HG03439 (cell line): ENCODE measurements at regions not wholly inside any gene's neighbourhood (a gene's known extent, or its start where the extent isn't known, plus 50 kb on each side); places are given as distances from the start of the nearest gene placed in this dataset.

Experiments
- ATAC-seq: cut with Tn5 transposase; IDR thresholded peaks from one replicate; pipeline ENCODE4 v1.9.1; 2021; ENCODE audit warnings: mild to moderate bottlenecking, moderate library complexity; ENCODE audit not compliant: unreplicated experiment

DNA sequence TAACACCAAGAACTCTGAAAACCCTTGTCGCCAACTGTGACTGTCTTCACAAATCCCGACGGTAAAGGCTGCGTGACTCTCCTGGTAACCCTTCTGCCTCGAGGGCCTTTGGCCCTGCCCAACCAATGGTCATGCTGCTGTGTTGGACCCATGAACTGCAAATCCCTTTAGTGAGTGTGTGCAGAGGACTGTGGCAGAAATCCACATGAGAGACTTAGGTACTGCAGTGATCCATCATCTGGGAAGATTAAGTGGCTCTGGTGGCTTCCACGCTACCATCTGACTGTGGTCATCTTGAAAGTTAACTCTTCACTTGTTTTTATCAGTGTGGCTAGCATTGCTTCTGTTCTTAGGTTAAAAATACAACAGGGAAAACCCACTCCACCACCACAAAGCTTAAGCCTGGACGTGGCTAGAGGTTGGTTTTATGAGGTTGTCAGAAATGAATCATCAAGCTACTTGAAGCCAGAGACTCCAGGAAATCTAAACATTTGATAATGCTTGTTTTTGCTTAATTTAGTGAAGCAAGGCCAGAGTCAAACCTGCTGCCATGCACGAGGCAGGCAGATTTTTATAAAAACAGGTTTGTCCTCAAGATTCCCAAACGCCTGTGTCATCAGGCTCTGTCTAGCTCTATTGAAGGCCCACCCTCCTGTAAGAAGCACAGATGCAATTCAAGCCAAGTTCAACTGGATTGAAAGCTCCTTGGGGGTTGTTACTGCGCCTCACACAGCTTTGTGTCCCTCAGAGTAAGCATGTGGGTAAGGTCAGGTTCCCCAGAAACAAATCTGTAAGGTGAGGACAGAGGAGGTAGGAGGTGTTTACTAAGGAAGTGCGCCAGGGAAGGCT lies 52.7 kb upstream of the ERCC6L2 start:
- ATAC-seq, result peak; percentile 84

DNA sequence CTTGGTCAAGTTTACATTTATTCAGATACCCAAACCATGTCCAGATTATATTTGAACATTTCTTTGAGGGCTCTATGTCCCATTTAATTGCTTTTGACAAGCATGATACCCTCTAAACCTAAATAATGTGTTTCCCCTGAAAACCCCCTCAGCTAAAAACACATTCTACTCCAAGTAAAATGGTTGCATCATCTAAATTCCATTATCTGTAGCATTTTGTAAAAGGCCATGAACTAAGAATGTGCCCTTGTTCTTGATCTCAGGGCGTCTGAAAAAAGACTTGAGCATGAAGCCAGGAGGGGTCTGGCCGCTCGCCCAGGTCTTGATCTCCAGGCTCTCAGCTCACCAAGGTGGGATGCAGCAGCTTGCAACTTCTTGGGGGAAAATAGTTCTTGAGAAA lies 53.5 kb upstream of the ERCC6L2 start:
- no peak for ATAC-seq

DNA sequence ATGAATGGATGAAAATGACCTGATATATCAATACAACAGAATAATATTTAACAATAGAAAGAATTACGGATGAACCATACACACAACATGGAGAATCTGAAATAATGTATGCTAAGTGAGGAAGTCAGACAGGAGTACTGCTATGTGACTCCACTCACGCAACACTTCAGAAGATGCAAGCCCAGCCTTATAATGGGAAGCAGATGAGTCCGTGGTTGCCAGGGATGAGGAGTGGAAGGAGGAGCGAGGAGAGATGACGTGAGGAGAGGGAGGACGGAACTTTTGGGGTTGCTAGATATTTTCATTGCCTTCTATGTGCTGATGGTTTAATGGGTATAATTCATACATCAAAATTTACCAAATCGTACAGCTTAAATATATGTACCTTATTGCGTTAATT lies 55.4 kb upstream of the ERCC6L2 start:
- ATAC-seq, result no peak

DNA sequence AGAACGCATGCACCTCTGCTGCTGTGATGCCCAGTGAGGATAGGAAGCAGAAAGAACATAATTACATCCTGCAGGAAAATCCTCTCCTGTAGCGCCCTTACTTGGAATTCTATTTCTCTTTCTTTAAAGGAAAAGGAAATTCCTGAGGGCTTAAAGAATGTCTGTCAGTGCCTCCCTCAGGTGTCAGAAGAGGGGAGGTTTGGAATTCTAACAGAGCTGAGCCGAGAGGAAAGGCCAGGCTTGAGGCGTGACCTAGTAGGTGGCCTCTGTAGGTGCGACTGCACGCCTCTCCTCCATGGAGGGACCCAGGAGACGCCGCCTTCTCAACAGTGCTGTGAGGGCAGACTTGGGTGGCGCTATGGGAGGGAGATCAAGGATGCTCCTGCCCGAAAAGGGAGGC lies 55.9 kb upstream of the ERCC6L2 start:
- ATAC-seq, result no peak

DNA sequence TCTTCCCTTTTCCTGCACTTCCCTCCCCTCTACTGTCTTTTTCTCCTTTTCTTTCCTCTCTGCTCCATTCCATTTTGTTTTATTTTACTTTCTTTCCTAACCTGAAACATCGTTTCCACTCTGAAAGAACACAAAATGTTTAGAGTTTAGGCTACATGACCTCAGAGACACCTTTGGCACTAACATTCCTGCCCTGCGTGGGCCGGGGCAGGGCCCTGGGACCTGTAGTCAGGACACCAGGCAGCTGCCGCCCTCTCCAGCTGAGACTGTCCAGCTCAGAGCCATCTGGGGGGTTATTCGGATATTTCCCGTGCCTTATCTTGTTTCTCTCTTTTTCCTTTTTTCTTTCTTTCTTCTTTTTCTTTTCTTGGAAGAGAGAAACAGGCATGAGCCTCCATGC lies 58.3 kb upstream of the ERCC6L2 start:
- ATAC-seq, result no peak

DNA sequence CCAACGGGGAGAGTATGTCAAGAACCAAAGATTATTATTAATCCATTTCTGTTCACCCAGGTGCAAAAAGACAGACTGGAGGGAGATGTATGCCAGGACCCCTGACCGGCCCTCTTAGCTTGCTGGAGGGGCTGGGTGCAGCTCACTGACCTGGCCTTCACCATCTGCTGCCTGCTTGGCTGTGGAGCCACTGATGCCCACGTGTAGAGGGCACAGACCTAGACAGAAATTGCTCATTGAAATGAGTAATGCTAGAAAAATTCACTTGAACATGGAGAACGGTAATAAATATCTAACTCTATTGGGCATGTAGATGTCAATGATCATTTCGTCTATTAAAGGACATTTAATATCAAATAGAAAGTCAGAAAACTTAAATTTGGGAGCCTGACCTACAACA lies 58.8 kb upstream of the ERCC6L2 start:
- ATAC-seq, result no peak

DNA sequence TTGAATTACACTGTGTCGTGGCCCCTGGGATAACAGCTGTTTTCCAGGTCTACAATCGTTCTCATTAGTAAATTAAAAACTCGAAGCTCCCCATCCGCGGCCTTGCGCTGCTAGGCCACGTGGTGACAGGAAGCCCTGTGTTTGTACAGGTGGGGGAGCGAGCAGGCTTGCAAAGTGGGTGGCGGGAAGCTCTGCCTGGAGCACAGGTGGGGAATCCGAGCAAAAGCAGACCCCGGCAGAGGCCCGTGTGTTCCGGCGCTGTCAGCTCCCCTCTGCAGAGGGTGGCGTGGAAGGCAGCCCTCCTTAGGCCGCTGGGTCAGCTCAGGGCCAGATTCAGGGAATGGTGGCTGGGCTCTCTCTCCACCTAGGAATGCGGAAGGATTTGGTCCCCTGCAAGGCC lies 59.5 kb upstream of the ERCC6L2 start:
- no peak for ATAC-seq

DNA sequence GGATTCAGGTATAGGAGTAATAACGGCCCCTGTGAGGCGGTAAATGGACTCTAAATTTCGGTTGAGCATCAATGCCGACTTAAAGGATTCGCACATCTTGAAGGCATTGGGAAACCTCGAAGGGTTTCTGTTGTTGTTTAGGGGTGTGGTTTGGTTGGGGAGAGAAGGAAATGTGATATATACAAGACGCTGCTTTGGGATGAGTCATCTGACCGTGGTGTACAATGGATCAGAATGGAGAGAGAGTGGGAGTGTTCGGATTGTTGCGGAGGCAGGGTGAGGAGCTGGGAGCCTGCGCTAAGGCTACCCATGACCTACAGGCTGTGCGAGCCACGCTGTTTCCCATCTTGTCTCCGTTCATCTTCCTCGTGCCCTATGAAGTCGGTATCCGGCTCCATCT lies 60.4 kb upstream of the ERCC6L2 start:
- ATAC-seq, result no peak

DNA sequence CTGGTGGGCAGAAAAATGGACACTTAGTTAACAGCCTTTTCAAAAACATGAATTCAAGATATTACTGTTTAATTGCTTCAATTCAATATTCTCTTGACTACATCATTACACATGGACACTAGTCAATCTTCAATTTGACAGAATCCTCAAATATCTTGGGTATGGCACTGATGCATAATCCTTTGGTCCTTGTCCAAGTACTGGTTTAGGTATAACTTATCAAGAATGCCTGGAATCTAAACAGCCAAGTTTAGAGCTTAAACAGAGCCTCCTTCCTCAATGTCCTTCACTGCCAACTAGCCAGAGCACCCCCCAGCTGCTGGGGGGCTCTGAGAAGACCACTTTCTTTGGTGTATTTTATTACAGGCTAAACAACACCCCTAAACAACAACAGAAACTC lies 61.6 kb upstream of the ERCC6L2 start:
- no peak for ATAC-seq

DNA sequence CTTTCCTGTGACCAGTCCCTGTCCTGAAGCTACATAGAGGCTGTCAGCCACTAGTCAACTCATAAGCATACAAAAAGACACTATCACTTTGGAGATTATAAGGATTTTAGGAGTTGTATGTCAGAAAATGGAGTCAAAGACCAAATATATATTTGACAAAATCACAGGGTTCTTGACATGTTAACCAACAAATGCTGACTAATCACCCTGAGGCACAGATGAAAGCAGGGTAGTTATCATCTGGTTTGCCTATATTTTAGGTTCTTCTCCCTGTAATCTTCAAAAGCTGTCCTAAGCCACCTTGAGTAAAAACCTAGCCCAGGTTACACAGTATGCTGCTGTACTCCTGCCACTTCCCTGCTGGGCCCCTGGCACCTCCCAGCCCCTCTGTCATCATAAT lies 64.7 kb upstream of the ERCC6L2 start:
- no peak for ATAC-seq

DNA sequence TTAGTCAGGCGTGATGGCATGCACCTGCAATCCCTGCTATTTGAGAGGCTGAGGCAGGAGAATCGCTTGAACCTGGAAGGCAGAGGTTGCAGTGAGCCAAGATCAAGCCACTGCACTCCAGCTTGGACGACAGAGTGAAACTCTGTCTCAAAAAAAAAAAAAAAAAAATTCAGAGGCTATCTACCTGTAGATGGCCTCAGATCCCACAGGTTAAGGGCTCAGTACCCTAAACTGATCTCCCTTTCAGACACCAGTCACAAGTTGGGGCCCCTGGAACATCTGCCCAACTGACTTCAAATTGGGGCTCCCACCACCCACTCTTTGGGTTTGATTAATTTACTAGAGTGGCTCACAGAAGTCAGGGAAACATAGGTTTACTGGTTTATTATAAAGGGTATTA lies 65.4 kb upstream of the ERCC6L2 start:
- ATAC-seq, result no peak

DNA sequence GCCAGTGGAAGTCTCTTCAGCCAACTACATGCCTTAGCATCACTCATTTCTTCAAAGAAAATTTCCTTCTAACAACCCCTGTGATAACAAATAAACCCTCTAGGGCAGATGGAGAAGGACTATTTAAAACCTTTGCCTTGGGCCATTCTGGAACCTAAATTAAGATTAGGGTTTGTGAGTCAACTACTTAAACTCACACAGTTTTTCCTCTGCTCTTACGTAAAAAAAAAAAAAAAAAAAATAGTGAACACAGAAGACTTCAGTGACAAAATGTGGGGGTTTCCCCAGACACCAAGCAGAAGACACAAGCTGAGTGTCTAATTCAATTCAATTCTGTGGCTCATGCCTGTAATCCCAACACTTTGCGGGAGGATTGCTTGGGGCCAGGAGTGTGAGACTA lies 65.8 kb upstream of the ERCC6L2 start:
- ATAC-seq, result no peak

DNA sequence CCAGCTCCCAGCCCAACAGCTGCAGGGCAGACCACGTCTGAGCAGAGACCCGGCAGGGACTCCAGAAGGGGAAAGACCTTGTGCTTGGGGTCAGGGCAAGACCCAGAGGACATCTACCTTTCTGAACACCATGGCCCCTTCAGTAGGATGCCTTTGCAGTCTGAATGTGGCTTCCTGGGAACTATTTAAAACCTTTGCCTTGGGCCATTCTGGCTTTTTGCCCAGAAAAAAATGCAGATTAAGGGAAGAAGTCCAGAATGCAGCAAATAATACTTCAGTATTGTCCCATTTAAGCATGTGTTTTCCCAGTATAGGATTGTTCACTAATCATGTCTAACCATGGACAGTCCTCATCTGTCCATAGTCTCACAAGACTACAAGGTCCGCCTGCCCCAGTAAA lies 67.5 kb upstream of the ERCC6L2 start:
- ATAC-seq, result no peak

DNA sequence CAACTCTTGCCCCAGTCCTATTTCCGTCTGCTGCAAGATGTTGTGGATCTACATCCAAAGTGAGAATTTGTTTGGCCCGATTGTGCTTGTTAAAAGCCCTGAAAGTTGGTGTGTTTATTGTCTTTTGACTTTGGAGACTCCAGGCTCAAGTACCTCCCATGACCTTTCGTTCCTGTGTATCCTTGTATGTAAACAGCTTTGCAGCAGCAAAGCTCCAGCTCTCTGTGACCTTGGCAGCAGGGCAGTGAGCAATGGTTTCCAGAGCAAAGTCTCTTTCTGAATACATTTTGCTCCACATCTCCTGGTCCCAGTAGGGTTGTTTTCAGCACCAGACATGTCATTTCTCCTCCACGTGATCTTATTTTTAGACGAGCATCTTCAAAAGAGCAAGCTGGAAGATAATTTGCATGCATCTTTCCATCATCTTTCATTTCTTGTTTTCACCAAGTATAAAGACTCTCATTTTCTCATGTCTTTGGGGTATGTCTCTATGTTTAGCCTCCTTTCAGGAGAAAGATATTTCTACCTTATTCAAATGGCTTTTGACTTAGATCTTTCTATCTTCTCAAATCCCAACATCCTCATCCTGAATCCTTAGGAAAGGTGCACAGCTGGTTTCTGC lies 68.1 kb upstream of the ERCC6L2 start:
- no peak for ATAC-seq

DNA sequence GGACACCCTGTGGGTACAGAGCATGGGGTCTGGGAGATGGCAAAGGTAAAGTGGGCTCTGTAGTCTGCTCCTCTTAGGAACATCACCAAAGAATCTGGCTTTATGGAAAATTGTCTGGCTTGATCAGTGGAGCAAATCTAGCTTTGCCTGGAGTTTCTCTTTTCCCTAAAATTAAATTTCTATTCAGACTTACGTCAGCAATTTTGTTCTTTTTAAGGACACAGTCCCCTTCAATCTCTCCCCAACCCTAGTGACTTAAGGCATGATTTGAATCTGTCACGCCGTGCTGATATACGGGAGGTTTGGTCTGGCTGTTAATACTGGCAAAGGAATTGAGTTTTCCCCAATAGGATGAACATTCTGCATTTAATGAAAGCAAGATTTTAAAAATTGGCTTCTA lies 72.3 kb upstream of the ERCC6L2 start:
- ATAC-seq, result no peak

DNA sequence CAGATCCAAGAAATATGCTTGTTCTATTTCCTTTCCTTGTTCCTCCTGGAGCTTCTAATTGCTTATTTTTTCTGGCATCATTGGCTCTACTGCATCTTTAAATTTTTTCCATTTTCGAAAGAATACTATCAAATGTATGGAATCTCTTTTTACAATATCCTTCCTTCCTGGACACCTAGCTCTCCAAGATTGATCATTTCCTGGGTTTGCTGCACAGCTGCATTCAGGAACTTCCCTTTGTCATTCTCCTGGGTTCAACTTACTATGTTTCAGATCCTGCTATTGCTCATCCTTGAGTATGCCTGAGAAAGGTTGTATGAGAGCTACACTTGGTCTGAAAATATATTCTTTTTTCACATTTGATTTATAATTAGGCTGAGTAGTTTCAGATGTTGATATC lies 73.7 kb upstream of the ERCC6L2 start:
- no peak for ATAC-seq

DNA sequence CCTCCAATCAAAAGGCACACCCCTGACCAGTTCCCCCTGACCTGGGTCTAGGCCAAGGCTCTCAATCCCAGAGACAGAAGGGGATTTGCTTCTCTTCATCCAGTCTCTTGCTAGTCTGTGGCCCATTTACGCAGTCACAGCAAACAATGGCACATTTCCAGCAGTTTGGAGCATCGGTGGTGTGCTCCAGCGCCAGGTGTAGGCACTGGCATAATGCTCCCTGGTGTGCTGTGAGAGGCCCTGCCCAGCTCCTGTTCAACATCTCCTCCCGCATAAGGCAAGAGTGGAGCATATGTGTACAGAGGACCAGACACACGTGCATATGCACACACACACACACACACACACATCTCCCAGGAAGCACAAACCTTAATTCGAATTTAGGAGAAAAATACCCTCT lies 79.5 kb upstream of the ERCC6L2 start:
- no peak for ATAC-seq

DNA sequence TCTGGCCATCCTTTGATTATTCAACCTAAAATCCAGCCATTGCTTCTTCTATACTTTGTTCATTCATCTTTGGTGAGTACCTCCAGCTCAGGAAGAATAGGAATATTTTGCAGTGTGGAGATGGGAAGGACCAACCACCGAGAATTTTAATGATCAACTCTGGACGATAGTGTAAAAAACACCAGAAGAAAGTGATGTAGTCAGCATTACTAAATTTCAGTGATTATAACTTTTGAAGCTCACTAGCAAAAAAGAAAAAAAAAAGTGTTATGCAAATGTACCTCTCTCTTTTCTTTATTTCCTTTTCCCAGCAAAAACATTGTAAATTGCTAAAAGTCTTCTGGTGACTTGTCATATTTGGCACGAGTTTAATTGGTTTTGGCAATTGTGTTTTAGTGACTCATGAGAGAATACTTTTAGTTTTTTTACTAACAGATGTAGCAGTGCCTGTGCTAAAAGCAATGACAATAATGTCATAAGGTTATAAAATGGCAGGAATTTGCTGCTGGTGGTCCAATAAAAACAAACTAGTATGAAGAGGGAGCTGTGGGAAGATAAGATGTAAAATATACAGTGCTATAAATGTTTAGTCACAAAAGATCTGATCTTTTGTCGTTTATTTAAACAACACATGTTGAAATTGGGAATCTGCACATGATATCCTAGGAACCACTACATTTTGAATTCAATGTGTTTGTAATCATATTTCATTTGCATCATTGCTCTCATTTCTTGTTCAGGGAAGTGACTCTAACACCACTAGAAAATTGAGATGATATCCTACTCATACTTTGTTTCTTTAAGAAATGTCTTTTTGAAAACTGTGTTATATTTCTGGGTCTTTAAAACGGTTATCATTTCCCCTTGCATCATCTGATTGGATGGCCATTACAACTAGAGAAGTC lies 81.3 kb upstream of the ERCC6L2 start:
- ATAC-seq, result no peak

DNA sequence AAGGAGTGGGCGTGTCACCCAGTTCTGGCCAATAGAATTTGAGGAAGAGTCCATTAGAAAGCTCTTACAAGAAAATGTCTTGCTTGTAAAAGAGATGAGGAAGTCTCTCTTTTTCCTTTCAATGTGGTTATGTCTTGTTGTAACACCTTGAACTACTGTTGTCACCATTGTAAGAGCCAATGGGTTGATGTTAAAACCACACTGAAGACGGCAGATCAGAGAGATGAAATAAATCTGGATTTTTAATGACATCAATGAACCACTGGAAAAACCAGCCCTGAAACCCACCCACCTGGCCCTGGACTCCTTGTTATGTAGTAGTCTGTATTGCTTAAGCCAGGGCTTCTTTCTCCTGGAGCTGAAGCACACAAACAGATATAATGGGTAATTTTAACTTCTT lies 83.8 kb upstream of the ERCC6L2 start:
- ATAC-seq, result no peak

DNA sequence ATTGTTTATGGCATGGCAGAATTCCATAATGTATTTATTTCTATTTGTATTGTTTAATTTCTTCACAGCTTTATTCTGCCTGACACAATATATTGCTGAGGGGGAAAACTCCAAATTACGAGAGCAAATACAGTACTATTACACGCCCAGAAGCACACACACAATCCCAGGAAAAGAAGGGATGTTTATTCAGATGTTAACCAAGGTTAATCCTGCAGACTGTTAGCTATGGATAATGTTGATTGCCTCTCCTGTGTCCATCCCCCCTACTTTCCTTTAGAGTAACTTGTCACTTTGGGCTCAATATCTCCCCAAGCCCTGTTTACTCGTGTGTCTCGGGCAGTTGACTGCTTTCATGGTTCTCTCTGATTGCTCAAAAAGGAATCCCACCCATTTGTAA lies 84.2 kb upstream of the ERCC6L2 start:
- no peak for ATAC-seq

DNA sequence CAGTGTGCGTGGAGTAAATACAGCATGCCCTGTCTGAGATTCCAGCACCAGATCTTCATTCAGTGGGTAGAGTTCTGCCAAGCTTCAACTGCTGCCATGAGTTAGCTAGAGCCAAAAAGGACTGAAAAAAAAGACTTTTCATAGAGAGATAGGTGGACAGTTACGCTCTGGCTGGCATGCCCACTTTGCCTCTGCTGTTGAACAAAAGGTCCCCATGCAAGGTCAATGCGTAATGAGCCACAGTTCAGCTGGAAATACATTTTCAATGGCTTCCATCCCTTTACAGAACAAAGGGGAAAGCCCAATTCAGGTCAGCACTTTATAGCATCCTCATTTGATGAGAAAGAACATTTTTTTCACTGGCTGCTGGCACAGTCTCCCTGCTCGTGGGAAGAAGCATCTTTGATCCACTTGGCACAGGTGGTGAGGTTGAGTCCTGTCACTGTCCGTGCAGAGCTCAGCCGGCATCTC lies 86.9 kb upstream of the ERCC6L2 start:
- ATAC-seq, result no peak

DNA sequence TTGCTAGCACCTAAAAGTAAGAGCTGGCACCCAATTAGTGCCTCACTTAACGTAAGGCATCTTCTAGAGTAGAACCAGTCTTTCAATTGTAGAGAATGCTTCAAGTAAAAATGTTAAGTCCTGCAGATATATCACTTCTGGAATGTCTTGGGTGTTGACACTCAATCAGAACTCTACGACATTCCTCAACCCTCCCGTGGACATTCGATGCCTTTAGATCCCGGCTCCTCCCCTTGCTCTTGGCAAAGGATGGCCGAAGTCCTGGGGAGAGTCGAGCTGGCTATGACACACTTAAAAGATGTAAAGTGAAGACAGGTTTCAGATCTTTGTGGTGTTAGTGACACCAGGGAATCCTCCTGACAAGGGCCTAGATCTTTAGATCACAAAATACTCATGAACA lies 87.5 kb upstream of the ERCC6L2 start:
- no peak for ATAC-seq
